HepG2 (cell line): ENCODE measurements at regions not wholly inside any gene's neighbourhood (a gene's known extent, or its start where the extent isn't known, plus 50 kb on each side); places are given as distances from the start of the nearest gene placed in this dataset.
A peak's percentile ranks its signal among the peaks of the same experiment; 100 is the strongest.

Experiments used
- ATAC-seq: fragments of 200-7000 bp; cut with Tn5 transposase; 3 replicates; pipeline ENCODE4 v1.9.1; 2020; ENCODE audit warnings: mild to moderate bottlenecking, moderate library complexity
- BruUV-seq: library from RNA; stranded (reverse); fragments of 400-500 nt; replicated peaks from 2 replicates; lab custom pipeline; 2021; lab: Mats Ljungman, UMichigan
- CTCF ChIA-PET: fragments of 300-600 bp; formaldehyde crosslinking; extraction: SDS; loops from one replicate; lab custom pipeline; 2021; ENCODE audit warnings: low total read pairs, inconsistent platforms, low intra/inter-chr PET ratio; lab: Yijun Ruan, JAX
- POLR2A ChIA-PET: fragments of 350-600 bp; sonication (Branson Sonifier 250); formaldehyde crosslinking; loops from one replicate; lab custom pipeline; 2020; ENCODE audit warnings: antibody characterized with exemption, inconsistent platforms; lab: Yijun Ruan, JAX
- DNase-seq: peaks from one replicate; pipeline ENCODE4 v3.0.0-alpha.2; 2015; ENCODE audit warnings: low spot score
- FAIRE-seq: peaks from 3 replicates; lab custom pipeline; 2011; peaks lifted over from hg19 to GRCh38; lab: Jason Lieb, UNC
- H2AFZ ChIP-seq: one replicate; pipeline ENCODE4 v1.6.1; 2011; ENCODE audit warnings: low read length, inconsistent platforms
- H3K27ac ChIP-seq: fragments of 300-600 bp; 3 replicates; pipeline ENCODE4 v1.8.0; 2011; ENCODE audit warnings: mixed run types, mild to moderate bottlenecking, mixed read lengths, low read length, inconsistent platforms; ENCODE audit not compliant: insufficient read depth; ENCODE audit errors: extremely low read length
- H3K27me3 ChIP-seq, 2 experiments: fragments of 200-600 bp in 1 of 2; 2 replicates in 1 of 2; 3 replicates in 1 of 2; pipeline versions ENCODE4 v1.6.0 to v1.8.0; 2011; ENCODE audit warnings: low read length in 2 of 2, mild to moderate bottlenecking in 2 of 2, moderate library complexity in 2 of 2, inconsistent platforms in 1 of 2; ENCODE audit not compliant: insufficient read depth in 2 of 2, control insufficient read depth in 1 of 2
- H3K36me3 ChIP-seq, 2 experiments: fragments of 200-600 bp in 1 of 2; replicated peaks in 1 of 2; 2 replicates in 1 of 2; 3 replicates in 1 of 2; pipeline versions ENCODE4 v1.5.1 to v1.8.0; 2011; ENCODE audit warnings: low read length in 2 of 2, inconsistent platforms in 1 of 2; ENCODE audit not compliant: insufficient read depth in 2 of 2, control insufficient read depth in 1 of 2
- H3K4me1 ChIP-seq: 2 replicates; pipeline ENCODE4 v1.5.1; 2012; ENCODE audit warnings: low read length, inconsistent platforms; ENCODE audit not compliant: insufficient read depth
- H3K4me2 ChIP-seq: 2 replicates; pipeline ENCODE4 v1.6.0; 2011; ENCODE audit warnings: low read depth, low read length, inconsistent platforms
- H3K4me3 ChIP-seq, 3 experiments: fragments of 200-600 bp in 1 of 3; sonication (generic), shearing (Covaris generic) in 1 of 3; replicated peaks in 1 of 3; 2 replicates each; pipeline ENCODE4 v1.5.1; 2011 to 2016; ENCODE audit warnings: low read length in 3 of 3, inconsistent platforms in 2 of 3, low read depth in 2 of 3, mild to moderate bottlenecking in 2 of 3, control low read depth in 1 of 3, mixed read lengths in 1 of 3; ENCODE audit not compliant: insufficient read depth in 1 of 3
- H3K79me2 ChIP-seq: one replicate; pipeline ENCODE4 v1.6.1; 2011; ENCODE audit warnings: low read length, inconsistent platforms; ENCODE audit not compliant: insufficient read depth
- H3K9ac ChIP-seq: 2 replicates; pipeline ENCODE4 v1.6.0; 2011; ENCODE audit warnings: mild to moderate bottlenecking, low read depth, low read length, inconsistent platforms; ENCODE audit not compliant: insufficient read depth
- H3K9me3 ChIP-seq: 2 replicates; pipeline ENCODE4 v1.5.1; 2012; ENCODE audit warnings: mild to moderate bottlenecking, low read length
- H4K20me1 ChIP-seq: 2 replicates; pipeline ENCODE4 v1.6.0; 2011; ENCODE audit warnings: inconsistent platforms, mild to moderate bottlenecking, low read length, moderate library complexity; ENCODE audit not compliant: insufficient read depth
- FOXJ3 ChIP-seq: sonication (generic); formaldehyde crosslinking; IDR thresholded peaks from 2 replicates; pipeline ENCODE4 v1.4.0; 2020; ENCODE audit warnings: missing genetic modification reagents, mild to moderate bottlenecking, borderline replicate concordance
- GATA4 ChIP-seq: sonication (generic); IDR thresholded peaks from 2 replicates; pipeline ENCODE4 v1.6.1; 2016; ENCODE audit warnings: antibody characterized with exemption, low read depth, borderline replicate concordance
- HMGXB4 ChIP-seq, 2 experiments: sonication (generic) in 1 of 2; formaldehyde crosslinking in 1 of 2; IDR thresholded peaks; 2 replicates each; pipeline versions ENCODE4 v1.4.0 to v1.6.1; 2018 to 2020; ENCODE audit warnings: missing genetic modification reagents in 2 of 2, borderline replicate concordance in 1 of 2, low read depth in 1 of 2, mild to moderate bottlenecking in 1 of 2, missing biosample characterization in 1 of 2
- KIAA2018 ChIP-seq: sonication (generic); formaldehyde crosslinking; IDR thresholded peaks from 2 replicates; pipeline ENCODE4 v1.5.0; 2020; ENCODE audit warnings: mild to moderate bottlenecking, missing genetic modification reagents, borderline replicate concordance
- MAFK ChIP-seq, 2 experiments: IDR thresholded peaks in 1 of 2; conservative IDR thresholded peaks in 1 of 2; 2 replicates each; pipeline ENCODE4 v1.6.1; 2011; ENCODE audit warnings: improper control_type of control experiment in 2 of 2, low read length in 2 of 2
- POGZ ChIP-seq: sonication (generic); formaldehyde crosslinking; IDR thresholded peaks from 2 replicates; pipeline ENCODE4 v1.4.0; 2020; ENCODE audit warnings: mild to moderate bottlenecking, missing genetic modification reagents
- TOPORS ChIP-seq: sonication (generic); formaldehyde crosslinking; IDR thresholded peaks from 2 replicates; pipeline ENCODE4 v1.8.0; 2023; ENCODE audit warnings: mild to moderate bottlenecking, missing genetic modification reagents
- ZKSCAN8 ChIP-seq: IDR thresholded peaks from 2 replicates; pipeline ENCODE4 v1.6.1; 2016; ENCODE audit warnings: borderline replicate concordance, missing genetic modification reagents, missing compliant biosample characterization
- ZNF225 ChIP-seq: sonication (generic); formaldehyde crosslinking; IDR thresholded peaks from 2 replicates; pipeline ENCODE4 v1.4.0; 2020; ENCODE audit warnings: mild to moderate bottlenecking, missing genetic modification reagents
- ZNF24 ChIP-seq: fragments of 450-650 bp; IDR thresholded peaks from 2 replicates; pipeline ENCODE4 v1.6.1; 2017; ENCODE audit warnings: antibody characterized with exemption, mild to moderate bottlenecking
- ZSCAN31 ChIP-seq: sonication (generic); formaldehyde crosslinking; IDR thresholded peaks from 2 replicates; pipeline ENCODE4 v1.5.0; 2020; ENCODE audit warnings: low read depth, mild to moderate bottlenecking, missing genetic modification reagents
- WGBS: methylation state at CpG from one replicate; pipeline ENCODE4 v1.1.6; 2017; ENCODE audit warnings: low lambda C conversion rate; 5-methylcytosine and 5-hydroxymethylcytosine counted together
- in situ Hi-C: cut with HindIII; loops from 2 replicates; pipeline ENCODE4 v1.10.0; 2017; ENCODE audit warnings: low pct_unique_long_range_greater_than_20kb; ENCODE audit not compliant: extremely low pct_ligation_motif_present
- intact Hi-C: fragments of 100-400 bp; cut with micrococcal nuclease; formaldehyde crosslinking; loops from one replicate; pipeline ENCODE4 v1.10.0; 2022; ENCODE audit not compliant: unreplicated experiment

- 0 out of 4 replicates have a peak, but pooled peaks of 1 of the 2 experiments have one; percentile 14 for TF ChIP-seq MAFK (conservative IDR thresholded peaks at IDR 0.05 in 1 of 2, IDR thresholded peaks at IDR 0.05 in 1 of 2; ENCODE audit: low read length in 2 of 2)
- TF ChIP-seq GATA4 = no peak
- TF ChIP-seq, all 625 proteins: peak for 2
Measured at GRCh38 chr17:5762191-5762590, 177.9 kb upstream of the NLRP1 start (continued).

GRCh38 chr17:5763595-5764306 lies 179.4 kb upstream of the NLRP1 start:
- WGBS = 13% methylated on average over 13 of the region's 14 CpGs
- in situ Hi-C loops (no loop called here), intact Hi-C loops (loop anchor here (2.0 kb wide), 1 partner anchor 19 kb away; no protein-coding TSS in a partner anchor)
- Histone ChIP-seq H4K20me1 (no peaks in the 10 kb centered on the region), H3K4me2 (peak overlapping the region; percentile 45), H3K9me3 (no peaks in the 10 kb centered on the region), H2AFZ (no peak overlapping the region), H3K9ac (no peak overlapping the region), H3K36me3 (no peaks in the 10 kb centered on the region), H3K27me3 (no peaks in the 10 kb centered on the region; a peak in 1 of 5 replicates), H3K27ac (no peak overlapping the region), H3K4me3 (0 out of 6 replicates have a peak overlapping the region, but pooled peaks of 1 of the 3 experiments have one; percentile 6), H3K79me2 (no peaks in the 10 kb centered on the region), H3K4me1 (peaks cover 31% of the 10 kb centered on the region)
- ChIA-PET CTCF (no interaction called here), POLR2A (interaction anchor here (1.1 kb wide), 1 partner anchor 12 kb away, joined by 5 read pairs; no protein-coding TSS in a partner anchor)
- peak; percentile 75 for DNase-seq
- BruUV-seq = no TSS peak
- peak; percentile 91 for ATAC-seq
- FAIRE-seq = peak; percentile 78
- TF ChIP-seq ZNF24 (no peak), TOPORS (CRISPR knock-in tag) (peak; percentile 67; the same call in 1 of the 2 replicates), ZNF225 (CRISPR knock-in tag) (no peak), FOXJ3 (peak; percentile 83; the same call in 1 of the 2 replicates), POGZ (CRISPR knock-in tag) (peak; percentile 60; the same call in 1 of the 2 replicates), KIAA2018 (CRISPR knock-in tag) (no peak), ZSCAN31 (CRISPR knock-in tag) (peak; percentile 48; the same call in 1 of the 2 replicates), HMGXB4 (CRISPR knock-in tag; IDR thresholded peaks at IDR 0.05; ENCODE audit: borderline replicate concordance in 1 of 2, low read depth in 1 of 2) (no peak), ZKSCAN8 (CRISPR knock-in tag) (peak; percentile 53; the same call in 1 of the 2 replicates)
